Retina (tissue), 1 donor: ENCODE measurements at regions not wholly inside any gene's neighbourhood (a gene's known extent, or its start where the extent isn't known, plus 50 kb on each side); places are given as distances from the start of the nearest gene placed in this dataset.

Experiments used
- DNase-seq: peaks from one replicate; pipeline ENCODE4 v3.0.0-alpha.2; 2016

DNA sequence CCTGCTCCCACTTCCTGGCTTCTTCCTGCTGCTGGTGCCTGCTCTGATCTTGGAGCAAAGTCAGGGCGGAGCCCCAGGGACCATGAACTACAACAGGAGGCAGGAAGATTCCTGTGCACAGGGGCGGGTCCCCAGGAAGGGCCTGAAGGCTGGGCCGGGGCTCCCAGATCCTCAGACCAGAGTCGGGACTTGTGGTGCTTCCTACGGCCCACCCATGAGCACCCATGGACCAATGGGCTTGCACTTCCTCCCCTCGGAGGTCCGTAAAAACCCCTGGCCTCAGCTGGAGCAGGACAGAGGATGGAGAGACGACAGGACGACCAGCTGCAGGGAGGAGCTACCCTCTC is 1287.1 kb downstream of the TMEM121 start:
- no peak for DNase-seq

DNA sequence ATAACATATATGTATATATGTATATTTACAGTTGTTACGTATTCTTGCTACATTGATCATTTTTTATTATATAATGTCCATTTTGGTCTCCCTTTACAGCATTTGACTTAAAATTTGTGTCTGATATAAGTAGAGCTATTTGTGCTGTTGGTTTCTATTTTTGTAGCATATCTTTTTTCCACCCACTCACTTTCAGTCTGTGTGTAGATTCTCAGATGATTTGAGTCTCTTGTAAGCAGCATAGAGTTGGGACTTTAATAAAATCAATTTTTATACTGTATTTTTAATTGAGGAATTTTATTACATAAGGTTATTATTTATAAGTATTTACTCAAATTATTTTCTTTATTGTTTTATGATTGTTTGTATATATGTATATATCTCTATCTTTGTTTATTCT is 1293.7 kb downstream of the TMEM121 start:
- DNase-seq: no peak

GRCh38 chr14:106821119-106821518 is 1294.7 kb downstream of the TMEM121 start:
- DNase-seq: no peak

- no peak for DNase-seq
Observed at GRCh38 chr14:106822905-106823304, 1296.5 kb downstream of the TMEM121 start.

GRCh38 chr14:106823552-106823951 is 1297.2 kb downstream of the TMEM121 start:
- no peak for DNase-seq

- no peak for DNase-seq
Observed at GRCh38 chr14:106826833-106827369, 1300.5 kb downstream of the TMEM121 start.

- no peak for DNase-seq
Observed at GRCh38 chr14:106831322-106831720, 1304.9 kb downstream of the TMEM121 start.

DNA sequence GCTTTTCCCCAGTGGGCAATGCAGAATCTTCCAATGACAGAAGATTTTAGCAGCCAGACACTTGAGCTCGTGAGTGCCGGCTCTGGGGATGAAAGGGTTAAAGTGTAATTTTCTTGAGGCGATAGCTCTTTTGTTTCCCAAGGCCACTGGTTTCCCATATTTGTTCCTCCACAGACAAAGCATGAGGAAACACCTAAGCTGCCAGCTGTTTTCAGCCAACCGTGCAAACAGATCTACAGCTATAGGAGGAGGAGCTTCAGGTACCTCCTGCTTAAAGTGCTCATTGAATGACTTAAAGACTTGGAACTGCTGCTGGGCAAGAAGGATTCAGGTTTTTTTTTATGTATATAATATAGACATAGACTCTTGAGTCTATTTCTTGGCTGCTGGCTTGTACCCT is 1311.5 kb downstream of the TMEM121 start:
- no peak for DNase-seq

DNA sequence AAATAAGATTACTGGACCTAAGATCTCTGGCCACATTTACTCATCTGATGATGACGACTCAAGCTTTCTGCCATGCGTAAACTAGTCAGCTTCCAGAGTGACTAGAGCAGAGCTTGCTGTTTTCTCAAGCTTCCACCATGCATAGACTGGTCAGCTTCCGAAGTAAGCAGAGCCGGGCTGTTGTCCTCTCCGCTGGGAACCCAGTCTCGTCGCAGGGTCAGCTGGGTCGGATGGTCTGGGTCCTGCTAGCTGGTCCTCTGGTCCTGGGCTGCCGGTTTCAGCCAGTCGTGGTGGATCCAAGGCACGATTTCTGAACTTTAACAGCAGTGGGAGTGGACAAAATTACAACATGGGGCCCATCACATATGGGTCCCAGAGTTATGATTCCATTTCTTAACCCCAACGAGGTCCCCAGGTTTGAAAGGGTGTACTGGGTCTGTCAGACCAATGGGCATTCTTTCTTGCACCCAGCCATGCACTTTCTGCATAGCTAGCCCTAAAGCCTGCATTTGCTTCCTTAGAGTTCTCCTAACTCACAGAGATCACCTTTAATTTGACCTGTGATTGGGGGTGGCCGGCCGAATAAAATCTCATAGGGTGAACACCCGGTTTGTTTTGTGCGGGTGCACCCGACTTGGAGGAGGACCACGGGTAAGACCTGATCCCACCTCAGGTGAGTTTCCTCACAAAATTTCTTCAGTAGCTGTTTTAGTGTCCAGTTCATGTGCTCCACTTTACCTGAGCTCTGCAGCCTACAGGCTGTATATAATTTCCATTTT is 1312.8 kb downstream of the TMEM121 start:
- no peak for DNase-seq

- no peak for DNase-seq
Observed at GRCh38 chr14:106840258-106840657, 1313.9 kb downstream of the TMEM121 start.

DNA sequence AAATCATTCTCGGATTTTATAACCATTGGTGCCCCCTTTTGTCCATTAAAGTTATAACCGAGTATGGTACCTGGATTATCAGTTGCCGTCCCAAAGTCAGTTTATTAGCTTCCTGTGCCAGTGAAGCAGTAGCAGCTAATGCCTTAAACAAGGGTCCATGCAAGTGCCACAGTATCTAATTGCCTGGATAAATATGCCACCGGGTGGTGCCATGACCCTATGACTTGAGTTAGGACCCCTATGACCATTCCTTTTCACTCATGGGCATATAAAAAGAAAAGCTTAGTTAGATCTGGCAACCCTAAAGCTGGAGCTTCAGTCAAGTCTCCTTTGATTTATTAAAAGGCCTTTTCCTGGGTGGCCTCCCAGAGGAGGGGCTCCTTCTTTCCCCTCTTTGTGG is 1314.6 kb downstream of the TMEM121 start:
- no peak for DNase-seq

GRCh38 chr14:106841701-106842100 is 1315.3 kb downstream of the TMEM121 start:
- DNase-seq: no peak

GRCh38 chr14:106842687-106843086 is 1316.3 kb downstream of the TMEM121 start:
- no peak for DNase-seq

- DNase-seq: no peak
Observed at GRCh38 chr14:106843386-106843785, 1317.0 kb downstream of the TMEM121 start.

- DNase-seq: no peak
Observed at GRCh38 chr14:106843951-106844483, 1317.6 kb downstream of the TMEM121 start.

- no peak for DNase-seq
Observed at GRCh38 chr14:106844608-106845285, 1318.4 kb downstream of the TMEM121 start.

GRCh38 chr14:106845286-106846087 is 1319.1 kb downstream of the TMEM121 start:
- no peak for DNase-seq

DNA sequence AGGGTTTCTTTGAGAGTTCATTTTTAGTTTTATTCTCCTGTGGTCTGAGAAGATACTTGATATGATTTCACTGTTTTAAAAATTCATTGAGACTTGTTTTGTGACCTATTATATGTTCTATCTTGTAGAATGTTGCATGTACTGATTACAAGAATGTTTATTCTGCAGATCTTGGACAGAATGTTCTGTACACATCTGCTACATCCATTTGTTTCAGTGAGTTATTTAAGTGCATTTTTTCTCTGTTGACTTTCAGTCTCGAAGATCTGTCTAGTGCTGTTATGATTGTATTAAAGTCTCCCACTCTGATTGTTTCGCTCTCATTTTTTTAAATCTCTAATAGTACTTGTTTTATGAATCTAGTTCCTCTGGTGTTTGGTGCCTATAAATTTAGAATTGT is 1319.8 kb downstream of the TMEM121 start:
- DNase-seq: no peak

GRCh38 chr14:106848330-106849121 is 1322.1 kb downstream of the TMEM121 start:
- DNase-seq: no peak

DNA sequence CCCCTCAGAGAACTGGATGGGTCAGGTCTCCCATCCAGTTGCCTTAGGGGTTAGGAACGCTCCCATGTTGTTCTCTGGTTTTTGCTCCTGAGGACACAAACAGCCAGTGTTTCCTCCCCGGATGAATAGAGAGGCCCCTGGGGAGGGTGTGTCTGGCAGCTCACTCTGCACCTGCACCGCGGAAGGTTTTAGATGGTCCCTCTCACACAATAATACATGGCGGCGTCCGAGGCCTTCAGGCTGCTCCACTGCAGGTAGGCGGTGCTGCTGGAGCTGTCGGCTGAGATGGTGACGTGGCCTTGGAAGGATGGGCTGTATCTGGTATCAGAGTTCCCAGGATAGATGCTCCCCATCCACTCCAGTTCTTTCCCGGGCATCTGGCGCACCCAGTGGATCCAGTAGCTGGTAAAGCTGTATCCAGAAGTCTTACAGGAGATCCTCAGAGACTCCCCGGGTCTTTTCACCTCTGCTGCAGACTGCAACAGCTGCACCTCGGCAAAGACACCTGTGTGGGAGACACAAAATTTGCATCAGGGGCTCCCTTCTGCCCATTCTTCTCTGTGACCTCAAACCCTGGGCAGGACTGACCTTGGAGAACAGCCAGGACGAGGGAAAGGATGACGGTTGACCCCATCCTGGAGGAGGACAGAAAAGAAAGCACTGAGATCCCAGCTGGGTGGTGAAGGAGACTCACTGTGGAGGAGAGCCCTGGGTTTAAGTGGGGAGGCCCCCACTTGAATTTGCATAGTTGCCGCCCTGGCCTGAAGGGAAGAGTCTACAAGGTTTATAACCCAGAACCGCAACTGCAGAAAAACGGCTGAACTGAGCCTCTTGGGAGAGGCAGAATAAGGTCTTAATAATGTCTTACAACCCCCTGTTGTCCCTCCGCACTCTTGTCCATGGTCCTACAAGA is 1324.8 kb downstream of the TMEM121 start:
- DNase-seq: no peak
